ENCODE measurements at regions not wholly inside any gene's neighbourhood (a gene's known extent, or its start where the extent isn't known, plus 50 kb on each side); places are given as distances from the start of the nearest gene placed in this dataset.

- no peak for TF ChIP-seq CTCF (conservative IDR thresholded peaks at IDR 0.05)
- TF ChIP-seq EZH2 (IDR thresholded peaks at IDR 0.05; ENCODE audit: low read depth), result no peak
Measured at GRCh38 chr2:31642707-31643106, 62.0 kb upstream of the SRD5A2 start.

Measured in PC-9 (cell line).